ENCODE measurements at regions not wholly inside any gene's neighbourhood (a gene's known extent, or its start where the extent isn't known, plus 50 kb on each side); places are given as distances from the start of the nearest gene placed in this dataset.

DNA sequence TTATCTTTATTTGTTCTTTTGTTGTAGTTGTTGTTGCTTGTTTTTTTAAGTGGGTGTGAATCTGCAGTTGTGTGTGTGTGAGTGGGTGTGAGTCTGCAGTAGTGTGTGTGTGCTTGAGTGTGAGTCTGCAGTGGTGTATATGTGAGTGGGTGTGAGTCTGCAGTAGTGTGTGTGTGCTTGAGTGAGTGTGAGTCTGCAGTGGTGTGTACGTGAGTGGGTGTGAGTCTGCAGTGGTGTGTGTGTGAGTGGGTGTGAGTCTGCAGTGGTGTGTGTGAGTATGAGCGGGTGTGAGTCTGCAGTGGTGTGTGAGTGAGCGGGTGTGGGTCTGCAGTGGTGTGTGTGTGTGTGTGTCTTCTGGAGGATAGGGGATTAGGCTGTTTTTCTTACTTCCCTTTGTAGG, 1186.8 kb upstream of the SEL1L start:
- ChIA-PET POLR2A (no interaction called here), CTCF (no interaction called here)
- TF ChIP-seq ELF4 (IDR thresholded peaks at IDR 0.05) (no peak), FOXM1 (IDR thresholded peaks at IDR 0.05; ENCODE audit: borderline replicate concordance) (no peak), PKNOX1 (IDR thresholded peaks at IDR 0.05) (no peak), NFRKB (IDR thresholded peaks at IDR 0.05) (no peak), CTBP1 (IDR thresholded peaks at IDR 0.05; ENCODE audit: borderline replicate concordance) (no peak), TARDBP (IDR thresholded peaks at IDR 0.05) (no peak), ARNT (IDR thresholded peaks at IDR 0.05) (no peak), SP1 (IDR thresholded peaks at IDR 0.05) (no peak)
- DNase-seq (ENCODE audit: extremely low spot score): no peak

GRCh38 chr14:82720946-82721345, 1187.3 kb upstream of the SEL1L start:
- ChIA-PET CTCF (no interaction called here), POLR2A (no interaction called here)
- no peak for DNase-seq (ENCODE audit: extremely low spot score)
- TF ChIP-seq SP1 (IDR thresholded peaks at IDR 0.05) (no peak), FOXA1 (IDR thresholded peaks at IDR 0.05) (no peak), ARNT (IDR thresholded peaks at IDR 0.05) (no peak), LEF1 (IDR thresholded peaks at IDR 0.05; ENCODE audit: borderline replicate concordance) (no peak), ZNF384 (IDR thresholded peaks at IDR 0.05) (no peak), TARDBP (IDR thresholded peaks at IDR 0.05) (no peak)

DNA sequence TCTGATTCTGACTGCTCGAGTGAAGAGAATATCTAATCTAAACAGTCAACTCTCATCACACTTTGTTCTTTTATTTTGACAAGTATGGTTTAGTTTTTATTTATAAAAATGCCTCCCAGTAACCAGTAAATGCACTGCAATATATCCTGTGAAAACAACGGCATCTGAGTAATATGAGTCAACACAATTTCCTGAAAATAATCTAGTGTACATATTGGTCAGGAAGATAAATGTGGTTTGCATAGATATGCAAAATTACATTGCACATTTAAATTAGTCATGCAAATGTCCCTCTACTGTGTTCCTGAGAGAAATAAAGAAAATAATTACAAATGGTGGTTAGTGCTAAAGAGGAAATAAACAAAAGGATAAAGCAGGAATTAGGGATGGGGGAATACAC, 1190.7 kb upstream of the SEL1L start:
- TF ChIP-seq FOXM1 (IDR thresholded peaks at IDR 0.05; ENCODE audit: borderline replicate concordance) (no peak), SUZ12 (IDR thresholded peaks at IDR 0.05) (no peak), TARDBP (IDR thresholded peaks at IDR 0.05) (no peak), FOXK2 (IDR thresholded peaks at IDR 0.05) (no peak), SP1 (IDR thresholded peaks at IDR 0.05) (no peak), ELF4 (IDR thresholded peaks at IDR 0.05) (no peak), CTBP1 (IDR thresholded peaks at IDR 0.05; ENCODE audit: borderline replicate concordance) (no peak), LEF1 (IDR thresholded peaks at IDR 0.05; ENCODE audit: borderline replicate concordance) (no peak), L3MBTL2 (conservative IDR thresholded peaks at IDR 0.05) (no peak), PKNOX1 (IDR thresholded peaks at IDR 0.05) (no peak), HDGF (IDR thresholded peaks at IDR 0.05; ENCODE audit: borderline replicate concordance) (no peak), ARNT (IDR thresholded peaks at IDR 0.05) (no peak), FOXA1 (IDR thresholded peaks at IDR 0.05) (no peak), BHLHE40 (IDR thresholded peaks at IDR 0.05; ENCODE audit: borderline replicate concordance) (no peak)
- ChIA-PET POLR2A (no interaction called here), CTCF (no interaction called here)
- DNase-seq (ENCODE audit: extremely low spot score): no peak

DNA sequence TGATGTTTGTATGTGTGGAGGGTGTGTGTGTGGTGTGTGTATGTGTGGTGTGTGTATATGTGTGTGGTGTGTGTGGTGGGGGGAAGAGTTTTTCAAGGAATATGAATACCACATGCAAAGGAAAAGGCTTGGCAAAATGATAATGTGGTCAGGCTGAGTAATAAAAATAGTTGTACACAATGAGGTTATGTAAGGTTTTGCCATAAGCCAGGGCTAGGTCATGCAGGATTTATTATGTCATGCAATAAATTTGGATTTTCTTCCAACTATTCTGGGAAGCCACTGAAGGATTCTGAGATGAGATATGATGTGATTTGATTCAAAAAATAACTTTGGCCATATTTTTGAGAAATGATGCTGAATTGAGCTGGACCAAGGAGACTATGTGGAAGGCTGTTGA, 1191.6 kb upstream of the SEL1L start:
- ChIA-PET CTCF (no interaction called here), POLR2A (no interaction called here)
- DNase-seq (ENCODE audit: extremely low spot score): no peak
- no peak for TF ChIP-seq SUZ12 (IDR thresholded peaks at IDR 0.05)
- TF ChIP-seq ELF4 (IDR thresholded peaks at IDR 0.05): no peak
- no peak for TF ChIP-seq PKNOX1 (IDR thresholded peaks at IDR 0.05)
- TF ChIP-seq FOXM1 (IDR thresholded peaks at IDR 0.05; ENCODE audit: borderline replicate concordance): no peak
- TF ChIP-seq NFRKB (IDR thresholded peaks at IDR 0.05): no peak
- no peak for TF ChIP-seq LEF1 (IDR thresholded peaks at IDR 0.05; ENCODE audit: borderline replicate concordance)
- TF ChIP-seq TARDBP (IDR thresholded peaks at IDR 0.05): no peak
- TF ChIP-seq ZNF384 (IDR thresholded peaks at IDR 0.05): no peak
- TF ChIP-seq L3MBTL2 (conservative IDR thresholded peaks at IDR 0.05): no peak
- TF ChIP-seq FOXK2 (IDR thresholded peaks at IDR 0.05): no peak
- TF ChIP-seq CTBP1 (IDR thresholded peaks at IDR 0.05; ENCODE audit: borderline replicate concordance): no peak
- TF ChIP-seq HDGF (IDR thresholded peaks at IDR 0.05; ENCODE audit: borderline replicate concordance): no peak
- TF ChIP-seq BHLHE40 (IDR thresholded peaks at IDR 0.05; ENCODE audit: borderline replicate concordance): no peak
- TF ChIP-seq SP1 (IDR thresholded peaks at IDR 0.05): no peak

- TF ChIP-seq HDGF (IDR thresholded peaks at IDR 0.05; ENCODE audit: borderline replicate concordance) (no peak), PKNOX1 (IDR thresholded peaks at IDR 0.05) (no peak), BHLHE40 (IDR thresholded peaks at IDR 0.05; ENCODE audit: borderline replicate concordance) (no peak), TARDBP (IDR thresholded peaks at IDR 0.05) (no peak), SP1 (IDR thresholded peaks at IDR 0.05) (no peak), ARNT (IDR thresholded peaks at IDR 0.05) (no peak), LEF1 (IDR thresholded peaks at IDR 0.05; ENCODE audit: borderline replicate concordance) (no peak), NFRKB (IDR thresholded peaks at IDR 0.05) (no peak), ZNF384 (IDR thresholded peaks at IDR 0.05) (no peak), ELF4 (IDR thresholded peaks at IDR 0.05) (no peak)
- POLR2A ChIA-PET: no interaction called here
- CTCF ChIA-PET: no interaction called here
Observed at GRCh38 chr14:82731526-82731925, 1197.9 kb upstream of the SEL1L start.

GRCh38 chr14:82740547-82740946, 1206.9 kb upstream of the SEL1L start:
- ChIA-PET POLR2A (no interaction called here), CTCF (no interaction called here)
- DNase-seq (ENCODE audit: extremely low spot score): no peak
- no peak for TF ChIP-seq ELF4 (IDR thresholded peaks at IDR 0.05)
- no peak for TF ChIP-seq ZNF384 (IDR thresholded peaks at IDR 0.05)
- no peak for TF ChIP-seq L3MBTL2 (conservative IDR thresholded peaks at IDR 0.05)
- no peak for TF ChIP-seq CTBP1 (IDR thresholded peaks at IDR 0.05; ENCODE audit: borderline replicate concordance)

More at GRCh38 chr14:82731526-82731925, 1197.9 kb upstream of the SEL1L start:
- no peak for DNase-seq (ENCODE audit: extremely low spot score)
